ENCODE measurements at regions not wholly inside any gene's neighbourhood (a gene's known extent, or its start where the extent isn't known, plus 50 kb on each side); places are given as distances from the start of the nearest gene placed in this dataset.

GRCh38 chr7:40916813-40917212, 782.0 kb downstream of the SUGCT start:
- Mint-ChIP-seq H3K4me3 (no peak overlapping the region), H3K9me3 (ENCODE audit: low read depth) (peaks cover 6% of the 10 kb centered on the region), H3K4me1 (no peaks in the 10 kb centered on the region), H3K36me3 (no peaks in the 10 kb centered on the region), H3K27me3 (no peaks in the 10 kb centered on the region), H3K27ac (no peak overlapping the region)
- CTCF ChIA-PET, result no interaction called here
- ATAC-seq (no peak), DNase-seq (no peak)

GRCh38 chr7:40915071-40915470, 780.3 kb downstream of the SUGCT start:
- Mint-ChIP-seq H3K9me3 (ENCODE audit: low read depth) (peaks cover 8% of the 10 kb centered on the region), H3K27ac (no peak overlapping the region), H3K27me3 (no peaks in the 10 kb centered on the region), H3K4me3 (no peak overlapping the region), H3K36me3 (no peaks in the 10 kb centered on the region), H3K4me1 (no peaks in the 10 kb centered on the region)
- ATAC-seq (no peak), DNase-seq (no peak)
- CTCF ChIA-PET, result no interaction called here

All from activated CD8-positive, alpha-beta memory T cell treated with anti-CD3 and anti-CD28 coated beads, Interleukin-2, amount 10 ng/mL, durations not matched to agents 7 days and 5 days (primary cell).